IMR-90 (cell line): ENCODE measurements at regions not wholly inside any gene's neighbourhood (a gene's known extent, or its start where the extent isn't known, plus 50 kb on each side); places are given as distances from the start of the nearest gene placed in this dataset.

Source experiments
- ATAC-seq: fragments of 200-7000 bp; cut with Tn5 transposase; 2 replicates; pipeline ENCODE4 v1.9.1; 2020; ENCODE audit warnings: low read depth, mild to moderate bottlenecking, moderate library complexity
- BruUV-seq: library from RNA; stranded (reverse); fragments of 400-500 nt; replicated peaks from 2 replicates; lab custom pipeline; 2021; lab: Mats Ljungman, UMichigan
- CTCF ChIA-PET: fragments of 300-600 bp; formaldehyde crosslinking; extraction: SDS; loops from one replicate; lab custom pipeline; 2021; ENCODE audit warnings: antibody characterized with exemption; lab: Yijun Ruan, JAX
- POLR2A ChIA-PET: fragments of 300-600 bp; sonication (Branson Sonifier 250); formaldehyde crosslinking; loops from one replicate; lab custom pipeline; 2022; ENCODE audit warnings: antibody characterized with exemption; ENCODE audit not compliant: unreplicated experiment; lab: Charles Lee
- DNase-seq: peaks from one replicate; pipeline ENCODE4 v3.0.0; 2013
- H2AFZ ChIP-seq: replicated peaks from 2 replicates; pipeline ENCODE3; 2013; ENCODE audit warnings: low read length, mild to moderate bottlenecking; ENCODE audit not compliant: poor library complexity
- H2AK5ac ChIP-seq: 2 replicates; pipeline ENCODE4 v1.6.1; 2013; ENCODE audit warnings: low read depth, low read length, inconsistent platforms
- H2AK9ac ChIP-seq: replicated peaks from 2 replicates; pipeline ENCODE3; 2013; ENCODE audit warnings: mild to moderate bottlenecking, low read depth, low read length, moderate library complexity; ENCODE audit not compliant: poor library complexity
- H2BK120ac ChIP-seq: 2 replicates; pipeline ENCODE4 v1.6.1; 2013; ENCODE audit warnings: low read depth, low read length, inconsistent platforms
- H2BK15ac ChIP-seq: 3 replicates; pipeline ENCODE4 v1.6.1; 2013; ENCODE audit warnings: low read depth, low read length, inconsistent platforms
- H2BK20ac ChIP-seq: 2 replicates; pipeline ENCODE4 v1.6.1; 2013; ENCODE audit warnings: low read depth, mild to moderate bottlenecking, inconsistent platforms, low read length, moderate library complexity
- H2BK5ac ChIP-seq: 2 replicates; pipeline ENCODE4 v1.6.1; 2013; ENCODE audit warnings: mild to moderate bottlenecking, low read depth, low read length, inconsistent platforms; ENCODE audit not compliant: poor library complexity, severe bottlenecking
- H3K14ac ChIP-seq: replicated peaks from 2 replicates; pipeline ENCODE4 v1.6.1; 2013; ENCODE audit warnings: low read depth, low read length, inconsistent platforms
- H3K18ac ChIP-seq: 2 replicates; pipeline ENCODE4 v1.6.1; 2013; ENCODE audit warnings: low read depth, low read length, control low read depth
- H3K23ac ChIP-seq: 2 replicates; pipeline ENCODE4 v1.6.1; 2013; ENCODE audit warnings: low read depth, low read length, inconsistent platforms
- H3K27ac ChIP-seq: 2 replicates; pipeline ENCODE4 v1.5.1; 2013; ENCODE audit warnings: mild to moderate bottlenecking, control low read depth, low read length; ENCODE audit not compliant: insufficient read depth
- H3K27me3 ChIP-seq: 2 replicates; pipeline ENCODE4 v1.6.1; 2013; ENCODE audit warnings: low read length; ENCODE audit not compliant: control insufficient read depth, insufficient read depth
- H3K36me3 ChIP-seq: 2 replicates; pipeline ENCODE4 v1.6.1; 2013; ENCODE audit warnings: low read length, mixed read lengths; ENCODE audit not compliant: control insufficient read depth, insufficient read depth
- H3K4ac ChIP-seq: 2 replicates; pipeline ENCODE4 v1.6.1; 2013; ENCODE audit warnings: low read depth, low read length, inconsistent platforms
- H3K4me1 ChIP-seq: 2 replicates; pipeline ENCODE4 v1.6.1; 2013; ENCODE audit warnings: low read length, mixed read lengths; ENCODE audit not compliant: control insufficient read depth, insufficient read depth
- H3K4me2 ChIP-seq: 2 replicates; pipeline ENCODE4 v1.6.1; 2013; ENCODE audit warnings: low read depth, mild to moderate bottlenecking, control low read depth, low read length, moderate library complexity
- H3K4me3 ChIP-seq: 2 replicates; pipeline ENCODE4 v1.5.1; 2013; ENCODE audit warnings: low read depth, mild to moderate bottlenecking, control low read depth, low read length, moderate library complexity; ENCODE audit not compliant: insufficient read depth
- H3K56ac ChIP-seq: 2 replicates; pipeline ENCODE4 v1.6.1; 2013; ENCODE audit warnings: low read length, inconsistent platforms; ENCODE audit not compliant: insufficient read depth; ENCODE audit errors: extremely low read depth
- H3K79me1 ChIP-seq, 2 experiments: 2 replicates each; pipeline ENCODE4 v1.6.1; 2013; ENCODE audit warnings: low read length in 2 of 2, inconsistent platforms in 1 of 2, low read depth in 1 of 2
- H3K9ac ChIP-seq: 2 replicates; pipeline ENCODE4 v1.6.1; 2013; ENCODE audit warnings: low read depth, low read length, control low read depth
- H3K9me1 ChIP-seq: 2 replicates; pipeline ENCODE4 v1.6.1; 2013; ENCODE audit warnings: low read length, inconsistent platforms; ENCODE audit not compliant: insufficient read depth
- H3K9me3 ChIP-seq: 2 replicates; pipeline ENCODE4 v1.6.1; 2013; ENCODE audit warnings: low read length; ENCODE audit not compliant: control insufficient read depth, insufficient read depth
- H4K20me1 ChIP-seq: 2 replicates; pipeline ENCODE4 v1.6.1; 2013; ENCODE audit warnings: low read length, inconsistent platforms; ENCODE audit not compliant: insufficient read depth
- H4K5ac ChIP-seq: 2 replicates; pipeline ENCODE4 v1.6.1; 2013; ENCODE audit warnings: mild to moderate bottlenecking, low read depth, low read length, control low read depth
- H4K8ac ChIP-seq, 2 experiments: 2 replicates each; pipeline ENCODE4 v1.6.1; 2013; ENCODE audit warnings: low read depth in 2 of 2, low read length in 2 of 2, control low read depth in 1 of 2, inconsistent platforms in 1 of 2
- H4K91ac ChIP-seq: 2 replicates; pipeline ENCODE4 v1.6.1; 2013; ENCODE audit warnings: low read depth, low read length, inconsistent platforms; ENCODE audit not compliant: insufficient read depth
- ELK1 ChIP-seq: fragments of 150-350 bp; IDR thresholded peaks from 2 replicates; pipeline ENCODE4 v1.6.1; 2016; ENCODE audit warnings: low read depth, mild to moderate bottlenecking, low read length, moderate library complexity, borderline replicate concordance
- NFE2L2 ChIP-seq: fragments of 150-350 bp; IDR thresholded peaks from 2 replicates; pipeline ENCODE4 v1.6.1; 2016; ENCODE audit warnings: low read depth, mild to moderate bottlenecking, low read length
- POLR2A ChIP-seq: IDR thresholded peaks from 2 replicates; pipeline ENCODE4 v1.6.1; 2012; ENCODE audit warnings: mild to moderate bottlenecking, low read depth, low read length
- RFX5 ChIP-seq: IDR thresholded peaks from 2 replicates; pipeline ENCODE4 v1.8.0; 2012; ENCODE audit warnings: low read depth, mild to moderate bottlenecking, low read length, moderate library complexity
- SMC3 ChIP-seq: fragments of 150-350 bp; IDR thresholded peaks from 2 replicates; pipeline ENCODE4 v1.6.1; 2016; ENCODE audit warnings: low read depth, mild to moderate bottlenecking, antibody characterized with exemption, low read length, moderate library complexity
- USF2 ChIP-seq: fragments of 150-350 bp; IDR thresholded peaks from 2 replicates; pipeline ENCODE4 v1.6.1; 2017; ENCODE audit warnings: mild to moderate bottlenecking, antibody characterized with exemption, low read length, low read depth
- WGBS, 2 experiments: methylation state at CpG; one replicate each; pipeline versions ENCODE4 v1.1.5 to v1.1.7; 2013; ENCODE audit warnings: missing lambda C conversion rate in 2 of 2; ENCODE audit not compliant: insufficient read length in 1 of 2; ENCODE audit errors: extremely low coverage in 2 of 2; 5-methylcytosine and 5-hydroxymethylcytosine counted together
- dilution Hi-C: fragments of 300-500 bp; cut with HindIII; formaldehyde crosslinking; loops from one replicate; pipeline ENCODE4 v1.14.3; 2018; ENCODE audit warnings: low sequenced_read_pairs; ENCODE audit not compliant: unreplicated experiment
- in situ Hi-C: fragments of 300-500 bp; cut with MboI; formaldehyde crosslinking; loops from 3 replicates; pipeline ENCODE4 v1.14.3; 2019; ENCODE audit warnings: low sequenced_read_pairs, inconsistent platforms, mixed read lengths
- intact Hi-C: fragments of 100-400 bp; cut with micrococcal nuclease; formaldehyde crosslinking; loops from 2 replicates; pipeline ENCODE4 v1.10.0; 2022
- TF ChIP-seq, protein P1 (sequence below): conservative IDR thresholded peaks from 2 replicates; pipeline ENCODE4 v1.5.1; 2012; ENCODE audit warnings: mild to moderate bottlenecking, low read depth, low read length, improper control_type of control experiment

DNA sequence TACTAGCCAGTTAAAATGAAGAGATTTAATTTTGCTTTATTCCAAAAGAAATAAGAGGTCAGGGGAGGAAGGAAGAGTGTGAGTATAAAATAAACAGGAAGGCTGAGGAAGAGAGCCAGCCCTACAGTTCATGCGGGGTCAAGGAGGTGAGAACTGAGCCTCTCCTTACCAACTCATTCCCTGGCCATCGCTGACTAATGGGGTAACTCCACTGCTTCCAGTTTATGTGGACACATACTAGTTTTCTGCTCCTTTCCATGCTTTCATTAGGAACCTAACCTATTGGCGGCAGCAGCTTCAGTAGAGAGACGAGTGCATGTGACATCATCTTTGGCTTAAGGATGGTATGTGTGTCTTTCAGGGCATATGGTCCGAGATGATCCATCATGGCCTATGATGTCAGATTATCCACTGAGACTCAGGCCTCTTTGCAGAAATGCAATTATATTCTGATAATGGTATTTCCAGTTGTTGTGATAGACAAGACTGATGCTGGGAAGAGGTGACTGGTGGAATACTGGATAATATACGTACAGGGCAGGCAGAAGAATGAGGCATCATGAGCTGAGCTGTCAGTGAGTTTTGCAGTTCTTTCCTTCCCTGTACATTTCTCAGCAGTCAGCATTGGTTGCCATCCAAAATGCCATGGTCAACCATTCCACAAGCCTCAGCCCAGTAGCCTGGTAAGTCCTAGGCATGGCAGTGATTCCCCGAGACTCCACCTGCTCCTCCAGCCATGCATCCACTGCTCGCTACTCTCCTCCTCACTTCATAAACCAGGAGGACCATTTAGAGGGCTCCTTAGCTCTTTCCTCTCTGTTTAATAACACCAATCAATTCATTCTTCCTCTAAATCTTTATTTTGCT lies 184.6 kb upstream of the OSR1 start:
- in situ Hi-C loops = no loop called here
- dilution Hi-C loops = no loop called here
- BruUV-seq = no TSS peak

More for the DNA sequence above, 184.6 kb upstream of the OSR1 start:
- H3K14ac ChIP-seq = no peak overlapping the region
- no peak overlapping the region for H3K23ac ChIP-seq
- H3K9ac ChIP-seq = no peak overlapping the region
- DNase-seq (no peak), ATAC-seq (no peak)
- peak overlapping the region; percentile 20; the same call in 1 of the 2 replicates for H2AK5ac ChIP-seq
- no peak overlapping the region for H2AFZ ChIP-seq
- H4K5ac ChIP-seq = no peak overlapping the region
- no peaks in the 10 kb centered on the region for H3K27me3 ChIP-seq
- no peak overlapping the region for H3K4me2 ChIP-seq
- no peaks in the 10 kb centered on the region for H4K20me1 ChIP-seq
- no peak overlapping the region for H2BK5ac ChIP-seq
- H2AK9ac ChIP-seq = no peak overlapping the region
- H3K4ac ChIP-seq = 0 out of 2 replicates have a peak overlapping the region, but pooled peaks have one; percentile 2
- WGBS, 2 experiments = no CpG with 5 or more reads among the region's 8 CpGs
- no peak overlapping the region for H3K56ac ChIP-seq
- H3K9me3 ChIP-seq = no peaks in the 10 kb centered on the region
- CTCF ChIA-PET = interaction anchor here (1.0 kb wide), 1 partner anchor 12 kb away, joined by 3 read pairs; no protein-coding TSS in a partner anchor
- intact Hi-C loops = loop anchor here (5.0 kb wide), 1 partner anchor 114 kb away; no protein-coding TSS in a partner anchor
- H2BK20ac ChIP-seq = no peak overlapping the region
- H3K4me1 ChIP-seq = peaks cover 4% of the 10 kb centered on the region
- H3K36me3 ChIP-seq = no peaks in the 10 kb centered on the region
- no peaks in the 10 kb centered on the region for H3K9me1 ChIP-seq
- no peak overlapping the region for H2BK120ac ChIP-seq
- H4K8ac ChIP-seq = no peak overlapping the region
- H4K91ac ChIP-seq = no peak overlapping the region
- H3K4me3 ChIP-seq = no peak overlapping the region
- no peak overlapping the region for H3K27ac ChIP-seq
- H2BK15ac ChIP-seq = no peak overlapping the region
- no peaks in the 10 kb centered on the region for H3K79me1 ChIP-seq
- H3K18ac ChIP-seq = no peak overlapping the region
- TF ChIP-seq USF2 = no peak
- TF ChIP-seq, protein P1, sequence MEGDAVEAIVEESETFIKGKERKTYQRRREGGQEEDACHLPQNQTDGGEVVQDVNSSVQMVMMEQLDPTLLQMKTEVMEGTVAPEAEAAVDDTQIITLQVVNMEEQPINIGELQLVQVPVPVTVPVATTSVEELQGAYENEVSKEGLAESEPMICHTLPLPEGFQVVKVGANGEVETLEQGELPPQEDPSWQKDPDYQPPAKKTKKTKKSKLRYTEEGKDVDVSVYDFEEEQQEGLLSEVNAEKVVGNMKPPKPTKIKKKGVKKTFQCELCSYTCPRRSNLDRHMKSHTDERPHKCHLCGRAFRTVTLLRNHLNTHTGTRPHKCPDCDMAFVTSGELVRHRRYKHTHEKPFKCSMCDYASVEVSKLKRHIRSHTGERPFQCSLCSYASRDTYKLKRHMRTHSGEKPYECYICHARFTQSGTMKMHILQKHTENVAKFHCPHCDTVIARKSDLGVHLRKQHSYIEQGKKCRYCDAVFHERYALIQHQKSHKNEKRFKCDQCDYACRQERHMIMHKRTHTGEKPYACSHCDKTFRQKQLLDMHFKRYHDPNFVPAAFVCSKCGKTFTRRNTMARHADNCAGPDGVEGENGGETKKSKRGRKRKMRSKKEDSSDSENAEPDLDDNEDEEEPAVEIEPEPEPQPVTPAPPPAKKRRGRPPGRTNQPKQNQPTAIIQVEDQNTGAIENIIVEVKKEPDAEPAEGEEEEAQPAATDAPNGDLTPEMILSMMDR = no peak
- TF ChIP-seq RFX5 = no peak
- TF ChIP-seq NFE2L2 = no peak
- TF ChIP-seq ELK1 = no peak
- no peak for TF ChIP-seq POLR2A
- TF ChIP-seq SMC3 = no peak
- POLR2A ChIA-PET = no interaction called here
